NOMO-1 treated with DMSO at 0.1 percent for 48 hours (cell line): ENCODE measurements at regions not wholly inside any gene's neighbourhood (a gene's known extent, or its start where the extent isn't known, plus 50 kb on each side); places are given as distances from the start of the nearest gene placed in this dataset.
"Not testable (repeated sequence)": the region's sequence is repeated elsewhere in the genome, so short reads cannot be mapped to it uniquely, and the experiment has no call there.

Source experiments
- DNase-seq: peaks from one replicate; lab custom pipeline; 2025; ENCODE audit not compliant: unreplicated experiment; lab: John Stamatoyannopoulos, UW

DNA sequence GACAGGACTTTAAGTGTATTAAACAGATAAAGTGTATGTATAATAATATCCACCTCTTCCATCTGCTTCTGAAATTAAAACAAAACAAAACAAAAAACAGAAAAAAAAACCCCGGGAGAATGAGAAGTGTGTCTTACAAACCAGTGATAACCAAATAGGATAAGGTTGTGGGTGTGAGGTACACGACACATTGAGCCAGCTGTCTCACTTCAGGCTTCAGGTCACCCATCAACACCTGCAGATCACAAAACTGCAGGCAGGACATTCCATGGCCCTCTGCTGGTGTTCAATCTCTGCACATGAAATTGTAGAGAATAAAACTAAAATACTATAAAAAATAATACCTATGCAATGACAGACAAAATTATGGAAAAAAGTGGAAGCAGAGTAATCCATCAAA, 339.9 kb downstream of the SFMBT2 start:
- no peak for DNase-seq

DNA sequence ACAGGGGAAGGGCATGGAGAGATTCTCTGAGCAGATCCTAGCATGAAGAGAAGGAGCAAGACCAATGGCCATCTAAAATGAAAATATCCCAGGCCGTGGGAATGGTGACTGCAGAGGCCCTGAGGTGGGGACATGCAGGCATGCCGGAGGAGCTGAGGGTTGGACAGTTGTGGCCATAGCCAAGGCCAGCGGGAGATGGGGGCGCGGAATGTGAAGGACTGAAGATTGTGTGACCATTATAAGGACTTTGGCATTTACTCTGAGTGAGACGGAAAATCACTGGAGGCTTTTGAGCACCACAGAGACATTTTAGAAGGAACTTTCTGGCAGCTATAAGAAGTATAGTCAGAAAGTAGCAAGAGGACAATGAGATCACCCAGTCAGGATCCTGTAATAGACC, 341.1 kb downstream of the SFMBT2 start:
- DNase-seq, result no peak

DNA sequence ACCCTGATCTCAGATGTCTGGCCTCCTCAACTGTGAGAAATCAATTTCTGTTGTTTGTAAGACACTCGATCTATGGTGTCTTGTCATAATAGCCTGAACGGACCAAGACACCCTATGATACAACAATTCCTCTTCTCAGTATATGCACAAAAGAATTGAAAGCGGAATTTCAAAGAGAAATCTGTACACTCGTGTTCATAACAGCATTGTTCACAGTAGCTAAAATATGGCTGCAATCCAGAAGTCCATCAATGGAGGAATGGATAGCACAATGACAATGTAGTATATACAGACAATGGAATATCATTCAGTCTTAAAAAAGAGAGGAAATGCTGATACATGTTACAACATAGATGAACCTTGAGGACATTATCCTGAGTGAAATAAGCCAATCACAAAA, 354.6 kb downstream of the SFMBT2 start:
- no peak for DNase-seq

DNA sequence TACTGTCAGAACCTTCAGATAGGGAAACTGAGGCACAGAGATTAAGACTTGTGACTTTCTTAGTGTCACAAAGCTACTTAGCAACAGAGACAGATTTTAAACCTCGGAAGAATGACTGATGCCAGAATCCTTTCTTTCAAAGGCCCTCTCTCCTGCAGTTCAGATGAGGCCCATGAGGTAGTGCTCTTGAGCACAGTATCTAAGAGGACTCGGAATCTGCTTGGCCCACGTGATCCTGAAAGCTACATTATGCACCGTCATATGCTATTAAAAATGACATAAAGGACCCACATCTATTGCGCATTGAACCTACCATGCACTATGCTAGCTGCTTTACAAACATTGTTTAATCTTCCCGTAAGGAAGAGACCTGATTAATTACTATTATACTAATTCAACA, 355.9 kb downstream of the SFMBT2 start:
- DNase-seq, result no peak

DNA sequence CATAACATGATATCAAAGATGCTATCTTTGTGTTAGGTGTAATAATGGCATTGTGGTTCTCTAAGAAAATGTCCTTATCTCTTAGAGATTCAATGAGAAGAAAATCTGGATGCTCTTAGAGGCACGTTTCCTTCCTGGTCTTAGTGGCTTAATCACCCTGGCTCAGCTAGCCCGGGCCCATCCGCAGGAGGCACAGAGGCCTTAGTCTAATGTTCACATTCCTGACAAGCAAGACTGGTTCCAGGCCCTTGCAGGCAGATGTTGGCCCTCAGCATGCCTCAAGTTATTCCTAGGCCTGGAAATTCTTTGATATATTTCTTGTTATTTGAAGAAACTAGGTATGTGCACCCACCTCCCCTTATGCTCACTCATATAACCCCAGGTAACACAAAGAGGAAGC, 357.6 kb downstream of the SFMBT2 start:
- no peak for DNase-seq

DNA sequence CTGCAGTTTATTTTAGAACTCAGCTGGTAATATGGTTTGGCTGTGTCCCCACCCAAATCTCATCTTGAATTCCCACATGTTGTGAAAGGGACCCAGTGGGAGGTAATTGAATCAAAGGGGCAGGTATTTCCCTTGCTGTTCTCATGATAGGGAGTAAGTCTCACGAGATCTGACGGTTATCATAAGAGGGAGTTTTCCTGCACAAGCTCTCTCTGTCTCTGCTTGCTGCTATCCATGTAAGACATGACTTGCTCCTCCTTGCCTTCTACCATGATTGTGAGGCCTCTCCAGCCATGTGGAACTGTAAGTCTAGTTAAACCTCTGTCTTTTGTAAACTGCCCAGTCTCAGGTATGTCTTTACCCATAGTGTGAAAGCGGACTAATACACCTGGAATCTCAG, 360.8 kb downstream of the SFMBT2 start:
- DNase-seq, result not testable (repeated sequence)

DNA sequence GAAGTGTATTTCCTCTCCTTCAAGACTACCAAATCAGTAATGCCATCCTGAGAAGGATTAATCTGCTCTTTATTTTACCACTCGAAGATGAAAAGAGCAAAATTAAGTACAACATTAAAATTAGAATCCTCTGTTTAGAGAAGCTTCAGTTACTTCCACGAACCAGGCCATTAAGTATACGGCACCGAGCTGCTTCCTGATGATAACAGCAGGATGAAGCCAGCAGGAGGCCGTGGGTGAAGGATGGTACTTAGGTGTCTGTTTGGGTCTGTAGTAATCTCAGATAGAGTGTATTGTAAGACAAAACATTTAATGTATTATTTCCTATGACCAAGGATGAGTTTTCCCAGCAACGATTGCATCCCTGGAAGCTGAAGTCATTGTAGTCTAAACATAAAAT, 362.8 kb downstream of the SFMBT2 start:
- no peak for DNase-seq

DNA sequence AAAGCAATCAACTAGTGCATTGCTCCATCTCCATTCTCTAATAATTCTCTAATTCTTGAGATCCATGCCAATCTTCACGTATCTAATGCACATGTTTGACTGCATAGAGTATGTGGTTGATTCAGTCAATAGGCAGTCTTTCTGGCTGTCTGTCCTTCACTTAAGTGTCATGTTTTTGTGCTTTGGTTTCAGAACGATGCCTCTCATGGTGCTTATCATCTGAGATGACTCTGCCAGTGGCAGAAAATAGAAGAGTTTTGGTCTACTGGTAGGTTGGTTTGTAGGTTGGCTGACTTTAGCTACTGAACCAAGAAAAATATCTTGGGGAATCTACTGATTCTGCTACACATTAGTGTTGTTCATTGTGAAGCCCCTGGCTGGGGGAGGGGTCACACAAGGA, 364.2 kb downstream of the SFMBT2 start:
- DNase-seq, result no peak

DNA sequence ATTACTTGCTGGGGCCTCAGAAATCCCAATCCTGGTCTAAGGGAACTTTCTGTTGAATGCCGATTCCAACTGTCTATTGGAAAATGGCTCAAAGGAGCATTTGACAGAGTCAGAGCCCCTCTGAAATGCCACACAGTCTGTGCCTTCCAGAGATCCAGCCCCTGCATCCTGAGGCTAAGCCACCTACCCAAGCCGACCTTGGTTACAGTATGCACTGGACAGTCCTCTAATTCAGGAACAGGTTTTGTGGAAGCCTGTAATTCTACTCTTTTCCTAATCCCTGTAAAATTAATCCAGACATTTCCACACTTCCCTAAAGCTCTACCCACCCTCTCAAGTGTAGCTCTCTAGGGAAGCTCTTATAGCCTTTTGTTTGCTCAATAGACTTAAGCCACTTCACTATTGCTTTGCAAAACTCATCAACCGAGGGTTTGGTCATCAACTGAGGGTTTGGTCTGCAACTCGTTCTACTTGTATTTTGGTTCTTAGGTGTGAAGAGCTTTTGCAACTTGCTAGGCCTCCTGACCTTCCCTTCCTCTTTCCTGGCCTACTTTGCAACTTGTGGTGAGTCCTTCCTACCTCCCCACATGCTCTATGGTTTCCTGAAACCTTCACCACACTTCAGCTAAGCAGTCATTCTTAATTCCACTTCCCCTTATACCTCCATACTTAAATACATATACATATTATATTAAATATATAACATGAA, 364.8 kb downstream of the SFMBT2 start:
- DNase-seq, result peak; percentile 100

DNA sequence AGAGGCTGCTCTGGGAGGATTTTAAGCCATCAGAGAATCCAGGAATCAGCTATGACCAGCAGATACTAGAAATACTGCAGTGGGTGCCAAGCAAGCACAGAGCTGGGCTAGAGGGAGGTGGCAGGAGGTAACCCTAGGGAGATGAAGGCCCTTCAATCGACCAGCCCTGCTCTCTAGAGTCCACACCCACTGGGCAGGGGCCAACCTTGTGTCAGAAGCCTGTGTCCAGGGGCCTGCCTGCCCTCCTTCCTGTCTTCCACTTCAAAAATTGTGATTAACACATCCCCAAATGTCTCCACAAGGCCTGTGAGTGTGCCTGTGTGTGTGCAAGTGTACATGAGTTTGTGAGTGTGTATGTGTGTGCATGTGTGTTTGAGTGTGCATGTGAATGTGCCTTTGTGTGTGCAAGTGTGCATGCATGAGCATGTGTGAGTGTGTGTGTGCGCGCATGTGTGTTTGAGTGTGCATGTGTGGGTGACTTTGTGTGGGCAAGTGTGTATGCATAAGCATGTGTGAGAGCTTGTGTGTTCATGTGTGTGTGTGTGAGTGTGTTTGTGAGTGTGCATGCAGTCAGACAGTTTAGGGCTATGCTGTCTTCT, 367.7 kb downstream of the SFMBT2 start:
- no peak for DNase-seq

DNA sequence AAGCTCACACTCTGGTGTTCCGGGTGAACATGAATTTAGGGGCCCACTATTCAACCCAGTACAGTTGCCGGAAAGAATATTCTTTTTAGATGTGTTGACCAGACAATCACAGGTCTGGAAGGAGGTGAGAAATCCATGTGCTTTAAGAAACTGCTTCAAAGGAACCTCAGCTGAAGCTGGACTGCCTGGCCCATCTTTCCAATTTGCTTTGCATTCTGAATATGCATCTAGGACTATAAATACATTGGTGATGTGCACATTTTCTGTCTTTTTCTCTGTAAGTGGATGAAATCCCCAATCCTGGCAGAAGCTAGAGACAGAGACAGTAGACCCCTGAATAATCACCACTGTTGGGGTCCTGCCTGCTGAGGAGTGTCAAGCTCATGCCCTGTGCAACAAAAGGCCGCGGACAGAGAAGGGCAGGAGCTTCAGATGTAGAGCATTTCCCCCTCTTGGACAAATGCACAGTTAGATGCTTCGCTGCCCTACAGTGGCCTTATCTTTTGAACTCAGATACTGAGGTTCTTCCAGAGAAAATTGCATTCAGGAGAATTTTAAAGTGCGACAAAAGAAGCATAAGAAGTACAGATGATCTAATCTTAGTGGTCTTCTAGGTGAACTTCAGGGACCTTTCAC, 368.3 kb downstream of the SFMBT2 start:
- no peak for DNase-seq

DNA sequence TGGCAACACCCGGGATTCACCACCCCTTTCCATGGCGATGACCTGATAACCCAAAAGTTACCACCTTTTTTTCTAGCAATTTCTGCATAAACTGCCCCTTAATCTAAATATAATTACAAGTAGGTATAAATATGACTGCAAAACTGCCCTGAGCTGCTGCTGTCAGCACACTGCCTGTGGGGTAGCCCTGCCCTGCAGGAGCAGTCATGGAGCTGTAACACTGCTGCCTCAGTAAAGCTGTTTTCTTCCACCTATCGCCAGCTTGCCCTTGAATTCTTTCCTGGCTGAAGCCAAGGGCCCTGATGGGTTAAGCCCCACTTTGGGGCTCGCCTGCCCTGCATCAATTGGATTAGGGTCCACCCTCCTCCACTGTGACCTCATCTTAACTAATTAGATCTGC, 368.8 kb downstream of the SFMBT2 start:
- no peak for DNase-seq

DNA sequence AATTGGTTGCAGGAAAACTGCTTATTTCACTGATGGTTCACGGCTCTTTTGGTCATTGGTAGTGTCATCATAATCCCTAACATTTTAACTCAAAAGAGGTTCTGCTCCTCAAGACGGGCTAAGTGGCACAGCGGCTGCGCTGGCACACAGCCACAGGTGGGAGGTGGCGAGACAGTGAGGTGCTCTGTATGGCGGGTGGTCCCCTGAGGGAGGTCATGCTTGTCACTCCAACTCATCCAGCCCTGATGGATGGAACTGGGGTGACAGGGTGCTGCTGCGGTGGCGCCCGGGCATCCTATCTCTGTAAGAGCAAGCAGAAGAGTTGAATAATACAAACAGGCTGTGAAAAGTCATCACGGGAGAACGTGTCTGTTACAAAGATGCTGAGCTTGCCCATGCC, 370.2 kb downstream of the SFMBT2 start:
- DNase-seq, result no peak

DNA sequence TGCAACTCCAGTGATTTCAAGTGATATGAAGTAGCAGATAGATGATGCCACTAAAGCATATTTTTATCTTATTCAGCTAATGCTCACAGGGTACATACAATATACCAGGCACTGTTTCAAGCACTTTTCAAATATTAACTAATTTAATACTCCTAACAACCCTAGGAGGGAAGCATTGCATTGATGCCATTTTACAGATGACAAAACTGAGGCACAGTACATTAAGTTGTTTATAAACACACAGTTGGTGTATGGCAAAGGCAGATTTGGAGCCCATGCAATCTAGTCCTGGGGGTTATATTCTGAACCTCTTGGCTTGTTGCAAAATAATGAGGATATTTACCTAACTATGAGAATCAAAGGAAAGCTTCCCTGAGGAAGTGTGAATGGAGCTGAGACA, 371.0 kb downstream of the SFMBT2 start:
- no peak for DNase-seq

DNA sequence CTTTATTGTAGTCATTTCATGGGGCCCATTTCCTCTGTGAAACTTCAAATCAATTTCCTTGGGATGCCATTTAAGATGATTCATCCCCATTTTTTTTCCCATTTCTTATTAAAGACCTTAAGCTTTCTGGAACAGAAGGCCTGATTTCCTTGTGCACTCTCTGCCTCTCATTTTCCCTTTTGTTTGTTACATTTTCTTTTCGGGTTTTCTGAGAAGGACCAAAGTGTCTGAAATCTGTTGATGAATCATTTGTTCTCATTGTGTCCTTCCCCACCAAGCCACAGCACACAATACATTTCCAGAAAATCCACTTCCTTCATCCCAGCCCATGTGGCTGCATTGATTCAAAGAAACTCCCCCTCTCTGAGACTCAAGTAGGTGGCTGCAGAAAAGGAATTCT, 372.4 kb downstream of the SFMBT2 start:
- no peak for DNase-seq

DNA sequence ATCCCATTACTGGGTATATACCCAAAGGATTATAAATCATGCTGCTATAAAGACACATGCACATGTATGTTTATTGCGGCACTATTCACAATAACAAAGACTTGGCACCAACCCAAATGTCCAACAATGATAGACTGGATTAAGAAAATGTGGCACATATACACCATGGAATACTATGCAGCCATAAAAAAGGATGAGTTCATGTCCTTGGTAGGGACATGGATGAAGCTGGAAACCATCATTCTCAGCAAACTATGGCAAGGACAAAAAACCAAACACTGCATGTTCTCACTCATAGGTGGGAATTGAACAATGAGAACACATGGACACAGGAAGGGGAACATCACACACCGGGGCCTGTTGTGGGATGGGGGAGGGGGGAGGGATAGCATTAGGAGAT, 373.4 kb downstream of the SFMBT2 start:
- not testable (repeated sequence) for DNase-seq

DNA sequence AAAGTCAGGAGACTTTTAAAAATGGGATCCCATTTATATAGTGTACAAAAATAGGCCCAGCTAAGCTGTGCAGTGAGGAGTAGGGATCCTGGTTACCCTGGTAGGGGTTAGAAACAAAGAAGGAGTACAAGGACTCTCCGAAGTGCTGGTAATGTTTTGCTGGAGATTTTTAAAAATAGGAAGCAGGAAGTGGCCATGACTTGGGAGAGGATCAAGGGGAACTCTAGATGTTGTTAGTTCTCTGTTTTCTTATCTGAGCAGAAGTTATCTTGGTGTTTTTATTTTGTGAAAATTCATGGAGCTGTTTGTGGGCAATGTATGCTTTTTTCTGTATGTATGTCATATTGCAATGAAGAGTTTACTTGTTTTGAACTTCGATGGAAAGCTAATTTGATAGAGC, 373.9 kb downstream of the SFMBT2 start:
- peak; percentile 26 for DNase-seq

DNA sequence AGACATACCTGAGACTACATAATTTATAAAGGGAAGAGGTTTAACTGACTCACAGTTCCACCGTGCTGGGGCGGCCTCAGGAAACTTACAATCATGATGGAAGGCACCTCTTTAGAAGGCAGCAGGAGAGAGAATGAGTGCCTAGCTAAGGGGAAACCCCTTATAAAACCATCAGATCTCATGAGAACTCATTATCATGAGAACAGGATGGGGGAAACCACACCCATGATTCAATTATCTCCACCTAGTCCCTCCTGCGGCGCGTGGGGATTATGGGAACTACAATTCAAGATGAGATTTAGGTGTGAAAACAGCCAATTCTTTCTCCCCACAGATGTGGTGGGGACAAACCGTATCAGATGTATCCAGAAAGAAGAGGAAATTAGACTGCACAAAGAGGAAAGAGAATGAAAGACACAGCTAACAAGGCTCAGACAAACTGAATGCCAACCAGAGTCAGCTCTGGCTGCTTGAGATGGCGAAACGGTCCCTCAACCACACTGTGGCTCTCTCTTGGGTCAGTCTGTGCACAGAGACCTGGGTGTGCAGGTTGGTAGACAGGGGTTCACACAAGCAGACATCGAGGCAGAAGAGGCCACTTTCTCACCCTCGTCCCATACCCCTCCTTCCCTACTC, 375.6 kb downstream of the SFMBT2 start:
- no peak for DNase-seq

DNA sequence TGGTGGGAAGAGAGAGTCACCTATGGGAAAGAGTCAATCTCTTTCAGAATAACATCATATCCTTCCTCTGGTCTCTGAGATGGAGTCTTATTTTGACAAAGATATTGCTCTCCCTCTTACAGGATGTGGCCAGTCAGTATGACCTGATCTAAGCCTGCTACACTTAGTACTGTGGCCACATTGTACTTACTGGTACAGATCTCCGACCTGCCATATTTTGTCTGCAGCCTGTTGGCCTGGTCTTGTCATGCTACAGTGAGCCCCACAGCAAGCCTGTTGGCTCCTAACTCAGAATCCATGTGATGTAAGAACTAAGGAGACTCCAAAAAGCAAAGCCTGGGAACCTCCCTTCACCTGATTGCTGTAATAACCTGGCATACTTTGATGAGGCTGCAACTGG, 377.8 kb downstream of the SFMBT2 start:
- no peak for DNase-seq

DNA sequence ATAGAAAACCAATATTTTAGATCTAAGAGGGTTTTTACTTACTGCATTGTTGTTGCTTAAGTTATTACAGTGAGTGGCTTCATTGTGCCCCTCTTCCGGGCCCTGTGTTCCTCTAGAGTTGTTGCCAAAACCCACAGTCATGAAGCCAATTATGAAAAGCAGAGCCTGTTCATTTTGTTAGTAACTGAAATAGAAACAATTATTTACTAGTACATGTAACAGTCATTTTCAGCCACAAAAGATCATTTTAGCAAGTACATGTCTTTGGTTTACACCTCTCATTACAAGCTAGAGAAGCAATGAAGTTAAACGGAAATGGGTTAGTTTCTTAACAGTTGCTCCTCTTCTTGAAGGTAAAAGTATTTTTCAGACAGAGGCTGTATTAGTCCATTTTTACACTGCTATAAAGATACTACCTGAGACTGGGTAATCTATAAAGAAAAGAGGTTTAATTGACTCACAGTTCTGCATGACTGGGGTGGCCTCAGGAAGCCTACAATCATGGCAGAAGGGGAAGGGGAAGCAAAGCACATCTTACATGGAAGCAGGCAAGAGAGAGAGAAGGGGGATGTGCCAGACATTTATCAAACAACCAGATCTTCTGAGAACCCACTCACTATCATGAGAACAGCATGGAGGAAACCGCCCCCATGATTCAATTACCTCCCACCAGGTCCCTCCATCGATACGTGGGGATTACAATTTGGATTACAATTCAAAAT, 380.5 kb downstream of the SFMBT2 start:
- no peak for DNase-seq

DNA sequence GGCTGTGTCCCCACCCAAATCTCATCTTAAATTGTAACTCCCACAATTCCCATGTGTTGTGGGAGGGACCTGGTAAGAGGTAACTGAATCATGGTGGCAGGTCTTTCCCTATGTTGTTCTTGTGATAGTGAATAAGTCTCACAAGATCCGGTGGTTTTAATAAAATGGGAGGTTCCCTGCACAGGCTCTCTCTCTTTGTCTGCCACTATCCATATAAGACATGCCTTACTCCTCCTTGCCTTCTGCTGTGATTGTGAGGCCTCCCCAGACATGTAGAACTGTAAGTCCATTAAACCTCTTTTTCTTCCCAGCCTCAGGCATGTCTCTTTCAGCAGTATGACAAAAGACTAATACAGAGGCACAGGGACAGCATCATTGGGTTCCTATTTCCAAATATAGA, 381.2 kb downstream of the SFMBT2 start:
- DNase-seq, result no peak

DNA sequence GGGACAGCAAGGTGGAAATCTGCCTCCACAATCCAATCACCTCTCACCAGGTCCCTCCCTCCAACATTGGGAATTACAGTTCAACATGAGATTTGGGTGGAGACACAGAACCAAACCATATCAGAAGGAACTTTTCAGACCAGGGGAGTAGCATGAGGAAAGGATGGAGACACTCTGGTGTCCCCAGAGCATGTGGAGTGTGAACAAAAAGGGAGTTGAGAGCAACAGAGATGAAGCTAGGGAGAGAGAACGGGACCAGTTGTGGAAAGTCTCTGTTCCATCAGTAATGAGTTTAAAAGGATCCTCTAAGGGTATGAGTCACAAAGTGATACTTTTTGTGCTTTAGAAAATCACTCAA, 382.0 kb downstream of the SFMBT2 start:
- DNase-seq, result no peak
